HEK293 (cell line): ENCODE measurements at regions not wholly inside any gene's neighbourhood (a gene's known extent, or its start where the extent isn't known, plus 50 kb on each side); places are given as distances from the start of the nearest gene placed in this dataset.

Experiments used
- CTCF ChIA-PET: fragments of 350-600 bp; formaldehyde crosslinking; extraction: SDS; loops from one replicate; lab custom pipeline; 2021; ENCODE audit warnings: antibody characterized with exemption; lab: Yijun Ruan, JAX
- POLR2A ChIA-PET: fragments of 300-600 bp; formaldehyde crosslinking; extraction: SDS; loops from one replicate; lab custom pipeline; 2020; ENCODE audit warnings: antibody characterized with exemption, inconsistent platforms; lab: Yijun Ruan, JAX
- H3K27ac ChIP-seq: fragments of 200-500 bp; sonication (Bioruptor generic); 2 replicates; pipeline ENCODE4 v1.5.1; 2014; ENCODE audit warnings: low read depth, low read length, control low read depth, inconsistent platforms; ENCODE audit errors: extremely low read depth
- H3K36me3 ChIP-seq, 2 experiments: fragments of 200-500 bp in 1 of 2; sonication (Bioruptor generic) in 1 of 2; 1 replicate in 1 of 2; 2 replicates in 1 of 2; pipeline ENCODE4 v1.5.1; 2014 to 2017; ENCODE audit warnings: inconsistent platforms in 2 of 2, low read length in 2 of 2; ENCODE audit not compliant: control insufficient read depth in 2 of 2, insufficient read depth in 1 of 2
- H3K4me1 ChIP-seq: fragments of 200-500 bp; sonication (Bioruptor generic); 2 replicates; pipeline ENCODE4 v1.5.1; 2014; ENCODE audit warnings: mild to moderate bottlenecking, low read length, inconsistent platforms; ENCODE audit not compliant: control insufficient read depth, insufficient read depth
- H3K4me3 ChIP-seq: 2 replicates; pipeline ENCODE4 v1.5.1; 2011; ENCODE audit warnings: low read depth, mild to moderate bottlenecking, control low read depth, low read length, moderate library complexity
- H3K9me3 ChIP-seq: fragments of 200-500 bp; sonication (Bioruptor generic); 2 replicates; pipeline ENCODE4 v1.5.1; 2014; ENCODE audit warnings: low read depth, low read length, inconsistent platforms; ENCODE audit not compliant: control insufficient read depth, insufficient read depth
- FEZF1 ChIP-seq: fragments of 450-650 bp; formaldehyde crosslinking; IDR thresholded peaks from 2 replicates; pipeline ENCODE4 v1.5.1; 2016; ENCODE audit warnings: missing biosample characterization, missing genetic modification characterization
- GFI1B ChIP-seq: fragments of 450-650 bp; formaldehyde crosslinking; IDR thresholded peaks from 2 replicates; pipeline ENCODE4 v1.5.1; 2016; ENCODE audit warnings: missing biosample characterization, missing genetic modification characterization
- KLF1 ChIP-seq: fragments of 450-650 bp; formaldehyde crosslinking; IDR thresholded peaks from 2 replicates; pipeline ENCODE4 v1.5.1; 2016; ENCODE audit warnings: missing biosample characterization, missing genetic modification characterization
- KLF16 ChIP-seq: fragments of 450-650 bp; formaldehyde crosslinking; IDR thresholded peaks from 2 replicates; pipeline ENCODE4 v1.5.1; 2017; ENCODE audit warnings: missing biosample characterization, missing genetic modification characterization
- KLF9 ChIP-seq: fragments of 450-650 bp; formaldehyde crosslinking; IDR thresholded peaks from 2 replicates; pipeline ENCODE4 v1.5.1; 2016; ENCODE audit warnings: missing biosample characterization, missing genetic modification characterization, low read depth
- SP2 ChIP-seq: fragments of 450-650 bp; formaldehyde crosslinking; IDR thresholded peaks from 2 replicates; pipeline ENCODE4 v1.5.1; 2016; ENCODE audit warnings: missing biosample characterization, missing genetic modification characterization
- WT1 ChIP-seq: fragments of 450-650 bp; formaldehyde crosslinking; IDR thresholded peaks from 2 replicates; pipeline ENCODE4 v1.5.1; 2016; ENCODE audit warnings: missing biosample characterization, missing genetic modification characterization
- YY2 ChIP-seq: fragments of 450-650 bp; formaldehyde crosslinking; IDR thresholded peaks from 2 replicates; pipeline ENCODE4 v1.5.1; 2016; ENCODE audit warnings: missing biosample characterization, missing genetic modification characterization
- ZBTB1 ChIP-seq: fragments of 450-650 bp; formaldehyde crosslinking; IDR thresholded peaks from 2 replicates; pipeline ENCODE4 v1.5.1; 2016; ENCODE audit warnings: missing biosample characterization, missing genetic modification characterization
- ZBTB17 ChIP-seq: fragments of 450-650 bp; formaldehyde crosslinking; IDR thresholded peaks from 2 replicates; pipeline ENCODE4 v1.5.1; 2016; ENCODE audit warnings: missing biosample characterization, missing genetic modification characterization
- ZBTB48 ChIP-seq: fragments of 450-650 bp; formaldehyde crosslinking; IDR thresholded peaks from 2 replicates; pipeline ENCODE4 v1.5.1; 2016; ENCODE audit warnings: missing biosample characterization, missing genetic modification characterization
- ZNF155 ChIP-seq: fragments of 450-650 bp; formaldehyde crosslinking; IDR thresholded peaks from 2 replicates; pipeline ENCODE4 v1.5.1; 2016; ENCODE audit warnings: missing biosample characterization, missing genetic modification characterization
- ZNF175 ChIP-seq: fragments of 450-650 bp; formaldehyde crosslinking; IDR thresholded peaks from 2 replicates; pipeline ENCODE4 v1.5.1; 2016; ENCODE audit warnings: missing biosample characterization, missing genetic modification characterization
- ZNF184 ChIP-seq: fragments of 450-650 bp; IDR thresholded peaks from 2 replicates; pipeline ENCODE4 v1.5.1; 2018; ENCODE audit warnings: missing biosample characterization, mild to moderate bottlenecking, missing genetic modification characterization
- ZNF266 ChIP-seq: fragments of 450-650 bp; formaldehyde crosslinking; IDR thresholded peaks from 2 replicates; pipeline ENCODE4 v1.5.1; 2016; ENCODE audit warnings: missing biosample characterization, missing genetic modification characterization, low read depth
- ZNF426 ChIP-seq: fragments of 450-650 bp; formaldehyde crosslinking; IDR thresholded peaks from 2 replicates; pipeline ENCODE4 v1.5.1; 2017; ENCODE audit warnings: missing biosample characterization, missing genetic modification characterization, mild to moderate bottlenecking, inconsistent platforms, moderate library complexity
- ZNF529 ChIP-seq: fragments of 450-650 bp; formaldehyde crosslinking; IDR thresholded peaks from 2 replicates; pipeline ENCODE4 v1.5.1; 2017; ENCODE audit warnings: missing genetic modification characterization, missing biosample characterization; ENCODE audit not compliant: insufficient replicate concordance
- ZNF530 ChIP-seq: fragments of 450-650 bp; formaldehyde crosslinking; IDR thresholded peaks from 2 replicates; pipeline ENCODE4 v1.5.1; 2016; ENCODE audit warnings: low read depth, missing biosample characterization, missing genetic modification characterization
- ZNF548 ChIP-seq: fragments of 450-650 bp; formaldehyde crosslinking; IDR thresholded peaks from 2 replicates; pipeline ENCODE4 v1.5.1; 2016; ENCODE audit warnings: missing biosample characterization, missing genetic modification characterization
- ZNF585B ChIP-seq: fragments of 450-650 bp; formaldehyde crosslinking; IDR thresholded peaks from 2 replicates; pipeline ENCODE4 v1.5.1; 2016; ENCODE audit warnings: missing biosample characterization, missing genetic modification characterization
- ZNF623 ChIP-seq: fragments of 450-650 bp; formaldehyde crosslinking; IDR thresholded peaks from 2 replicates; pipeline ENCODE4 v1.5.1; 2016; ENCODE audit warnings: missing biosample characterization, missing genetic modification characterization
- ZNF629 ChIP-seq: fragments of 450-650 bp; formaldehyde crosslinking; IDR thresholded peaks from 2 replicates; pipeline ENCODE4 v1.5.1; 2017; ENCODE audit warnings: missing biosample characterization, missing genetic modification characterization
- ZNF654 ChIP-seq: fragments of 450-650 bp; formaldehyde crosslinking; IDR thresholded peaks from 2 replicates; pipeline ENCODE4 v1.5.1; 2016; ENCODE audit warnings: low read depth, missing biosample characterization, missing genetic modification characterization
- ZNF747 ChIP-seq: fragments of 450-650 bp; formaldehyde crosslinking; IDR thresholded peaks from 2 replicates; pipeline ENCODE4 v1.5.1; 2016; ENCODE audit warnings: missing biosample characterization, missing genetic modification characterization
- ZNF776 ChIP-seq: fragments of 450-650 bp; formaldehyde crosslinking; IDR thresholded peaks from 2 replicates; pipeline ENCODE4 v1.5.0; 2017; ENCODE audit warnings: missing biosample characterization, missing genetic modification characterization, borderline replicate concordance
- ZNF792 ChIP-seq: fragments of 450-650 bp; formaldehyde crosslinking; IDR thresholded peaks from 2 replicates; pipeline ENCODE4 v1.5.1; 2016; ENCODE audit warnings: missing biosample characterization, missing genetic modification characterization
- TF ChIP-seq, protein P1 (sequence below): fragments of 450-650 bp; formaldehyde crosslinking; IDR thresholded peaks from 2 replicates; pipeline ENCODE4 v1.5.1; 2016; ENCODE audit warnings: missing biosample characterization, missing genetic modification characterization
- TF ChIP-seq, protein P2 (sequence below): fragments of 450-650 bp; formaldehyde crosslinking; IDR thresholded peaks from 2 replicates; pipeline ENCODE4 v1.5.1; 2016; ENCODE audit warnings: missing biosample characterization, missing genetic modification characterization
- TF ChIP-seq, protein P3 (sequence below): fragments of 450-650 bp; formaldehyde crosslinking; IDR thresholded peaks from 2 replicates; pipeline ENCODE4 v1.5.1; 2016; ENCODE audit warnings: missing biosample characterization, missing genetic modification characterization
- TF ChIP-seq, protein P4 (sequence below): fragments of 450-650 bp; formaldehyde crosslinking; IDR thresholded peaks from 2 replicates; pipeline ENCODE4 v1.5.1; 2016; ENCODE audit warnings: missing biosample characterization, missing genetic modification characterization
- TF ChIP-seq, protein P5 (sequence below): fragments of 450-650 bp; formaldehyde crosslinking; optimal IDR thresholded peaks from 2 replicates; pipeline ENCODE3; 2016; ENCODE audit warnings: missing biosample characterization, mild to moderate bottlenecking, missing genetic modification characterization
- TF ChIP-seq, protein P6 (sequence below): fragments of 450-650 bp; formaldehyde crosslinking; IDR thresholded peaks from 2 replicates; pipeline ENCODE4 v1.5.1; 2016; ENCODE audit warnings: missing biosample characterization, missing genetic modification characterization

DNA sequence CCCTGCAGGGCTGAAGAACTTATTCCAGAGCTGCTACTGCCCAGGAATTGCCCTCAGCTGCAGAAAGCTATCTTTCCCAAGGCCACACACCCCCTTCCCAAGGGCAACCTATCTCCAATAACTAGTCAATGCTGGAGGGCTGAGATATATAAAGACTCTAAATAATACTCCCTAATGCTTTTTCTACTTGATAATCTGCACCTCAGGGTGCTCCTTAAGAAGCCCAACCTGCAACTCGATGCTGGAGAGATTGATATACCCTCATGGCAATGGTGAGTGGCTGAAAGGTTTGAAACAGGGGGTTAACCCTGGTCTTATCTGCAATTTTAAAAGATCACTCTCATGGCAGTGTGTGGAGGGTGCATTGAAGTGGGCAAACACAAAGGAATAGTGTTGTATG lies 142.7 kb upstream of the APC start:
- POLR2A ChIA-PET: no interaction called here

DNA sequence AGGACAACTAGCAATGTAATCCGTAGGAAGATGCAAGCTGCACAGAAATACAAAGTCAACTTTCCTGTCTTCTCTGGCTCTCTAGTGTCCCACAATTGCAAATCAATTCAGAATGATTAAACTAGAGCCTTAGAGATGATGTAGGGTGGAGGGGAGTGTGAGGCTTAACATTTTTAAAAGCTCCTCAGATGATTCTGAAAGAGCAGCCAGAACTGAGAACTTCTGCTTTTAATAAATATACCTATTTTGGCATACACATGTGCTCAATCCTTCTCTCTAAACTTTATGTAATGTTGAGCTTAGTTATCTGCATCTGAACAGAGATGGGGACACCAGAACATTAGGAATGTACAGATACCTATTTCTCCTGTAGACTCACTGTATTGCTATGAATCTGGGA lies 139.9 kb upstream of the APC start:
- Histone ChIP-seq H3K27ac (no peak overlapping the region), H3K4me1 (peaks cover 5% of the 10 kb centered on the region; the same call in 1 of the 2 replicates), H3K9me3 (no peaks in the 10 kb centered on the region), H3K4me3 (no peak overlapping the region), H3K36me3 (no peaks in the 10 kb centered on the region)
- CTCF ChIA-PET: no interaction called here
- TF ChIP-seq, protein P1, sequence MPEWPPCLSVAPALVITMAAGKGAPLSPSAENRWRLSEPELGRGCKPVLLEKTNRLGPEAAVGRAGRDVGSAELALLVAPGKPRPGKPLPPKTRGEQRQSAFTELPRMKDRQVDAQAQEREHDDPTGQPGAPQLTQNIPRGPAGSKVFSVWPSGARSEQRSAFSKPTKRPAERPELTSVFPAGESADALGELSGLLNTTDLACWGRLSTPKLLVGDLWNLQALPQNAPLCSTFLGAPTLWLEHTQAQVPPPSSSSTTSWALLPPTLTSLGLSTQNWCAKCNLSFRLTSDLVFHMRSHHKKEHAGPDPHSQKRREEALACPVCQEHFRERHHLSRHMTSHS (tag by site-specific recombination): no peak
- TF ChIP-seq, protein P2, sequence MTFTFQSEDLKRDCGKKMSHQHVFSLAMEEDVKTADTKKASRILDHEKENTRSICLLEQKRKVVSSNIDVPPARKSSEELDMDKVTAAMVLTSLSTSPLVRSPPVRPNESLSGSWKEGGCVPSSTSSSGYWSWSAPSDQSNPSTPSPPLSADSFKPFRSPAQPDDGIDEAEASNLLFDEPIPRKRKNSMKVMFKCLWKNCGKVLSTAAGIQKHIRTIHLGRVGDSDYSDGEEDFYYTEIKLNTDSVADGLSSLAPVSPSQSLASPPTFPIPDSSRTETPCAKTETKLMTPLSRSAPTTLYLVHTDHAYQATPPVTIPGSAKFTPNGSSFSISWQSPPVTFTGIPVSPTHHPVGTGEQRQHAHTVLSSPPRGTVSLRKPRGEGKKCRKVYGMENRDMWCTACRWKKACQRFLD: no peak
- no peak for TF ChIP-seq ZBTB48 (tag by site-specific recombination)
- no peak for TF ChIP-seq SP2 (tag by site-specific recombination)
- TF ChIP-seq ZNF629 (tag by site-specific recombination): no peak
- no peak for TF ChIP-seq KLF16 (tag by site-specific recombination)
- no peak for TF ChIP-seq ZNF529 (tag by site-specific recombination)
- TF ChIP-seq WT1: no peak
- no peak for TF ChIP-seq ZNF155 (tag by site-specific recombination)
- no peak for TF ChIP-seq KLF1 (tag by site-specific recombination)
- TF ChIP-seq ZBTB1 (tag by site-specific recombination): no peak
- no peak for TF ChIP-seq FEZF1 (tag by site-specific recombination)
- TF ChIP-seq YY2 (tag by site-specific recombination): no peak
- POLR2A ChIA-PET: no interaction called here

More for the DNA sequence above, 142.7 kb upstream of the APC start:
- H3K36me3 ChIP-seq: no peaks in the 10 kb centered on the region
- no peak overlapping the region for H3K4me3 ChIP-seq
- no peaks in the 10 kb centered on the region for H3K9me3 ChIP-seq
- peaks cover 5% of the 10 kb centered on the region; the same call in 1 of the 2 replicates for H3K4me1 ChIP-seq
- CTCF ChIA-PET: interaction anchor here (1.0 kb wide), 1 partner anchor 22 kb away, joined by 4 read pairs; no protein-coding TSS in a partner anchor
- TF ChIP-seq ZNF747: no peak
- no peak for TF ChIP-seq ZNF623 (tag by site-specific recombination)
- TF ChIP-seq ZNF585B (tag by site-specific recombination): no peak
- TF ChIP-seq, protein P3, sequence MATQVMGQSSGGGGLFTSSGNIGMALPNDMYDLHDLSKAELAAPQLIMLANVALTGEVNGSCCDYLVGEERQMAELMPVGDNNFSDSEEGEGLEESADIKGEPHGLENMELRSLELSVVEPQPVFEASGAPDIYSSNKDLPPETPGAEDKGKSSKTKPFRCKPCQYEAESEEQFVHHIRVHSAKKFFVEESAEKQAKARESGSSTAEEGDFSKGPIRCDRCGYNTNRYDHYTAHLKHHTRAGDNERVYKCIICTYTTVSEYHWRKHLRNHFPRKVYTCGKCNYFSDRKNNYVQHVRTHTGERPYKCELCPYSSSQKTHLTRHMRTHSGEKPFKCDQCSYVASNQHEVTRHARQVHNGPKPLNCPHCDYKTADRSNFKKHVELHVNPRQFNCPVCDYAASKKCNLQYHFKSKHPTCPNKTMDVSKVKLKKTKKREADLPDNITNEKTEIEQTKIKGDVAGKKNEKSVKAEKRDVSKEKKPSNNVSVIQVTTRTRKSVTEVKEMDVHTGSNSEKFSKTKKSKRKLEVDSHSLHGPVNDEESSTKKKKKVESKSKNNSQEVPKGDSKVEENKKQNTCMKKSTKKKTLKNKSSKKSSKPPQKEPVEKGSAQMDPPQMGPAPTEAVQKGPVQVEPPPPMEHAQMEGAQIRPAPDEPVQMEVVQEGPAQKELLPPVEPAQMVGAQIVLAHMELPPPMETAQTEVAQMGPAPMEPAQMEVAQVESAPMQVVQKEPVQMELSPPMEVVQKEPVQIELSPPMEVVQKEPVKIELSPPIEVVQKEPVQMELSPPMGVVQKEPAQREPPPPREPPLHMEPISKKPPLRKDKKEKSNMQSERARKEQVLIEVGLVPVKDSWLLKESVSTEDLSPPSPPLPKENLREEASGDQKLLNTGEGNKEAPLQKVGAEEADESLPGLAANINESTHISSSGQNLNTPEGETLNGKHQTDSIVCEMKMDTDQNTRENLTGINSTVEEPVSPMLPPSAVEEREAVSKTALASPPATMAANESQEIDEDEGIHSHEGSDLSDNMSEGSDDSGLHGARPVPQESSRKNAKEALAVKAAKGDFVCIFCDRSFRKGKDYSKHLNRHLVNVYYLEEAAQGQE (tag by site-specific recombination): no peak
- TF ChIP-seq GFI1B (tag by site-specific recombination): no peak
- TF ChIP-seq ZNF792 (tag by site-specific recombination): no peak
- TF ChIP-seq ZBTB17 (tag by site-specific recombination): no peak
- TF ChIP-seq ZNF548: no peak
- no peak for TF ChIP-seq ZNF266
- TF ChIP-seq ZNF184 (tag by site-specific recombination): no peak
- no peak for TF ChIP-seq ZNF654 (tag by site-specific recombination)
- TF ChIP-seq ZNF530 (tag by site-specific recombination): no peak
- no peak for TF ChIP-seq ZNF426 (tag by site-specific recombination)
- TF ChIP-seq ZNF175: no peak
- TF ChIP-seq, protein P4, sequence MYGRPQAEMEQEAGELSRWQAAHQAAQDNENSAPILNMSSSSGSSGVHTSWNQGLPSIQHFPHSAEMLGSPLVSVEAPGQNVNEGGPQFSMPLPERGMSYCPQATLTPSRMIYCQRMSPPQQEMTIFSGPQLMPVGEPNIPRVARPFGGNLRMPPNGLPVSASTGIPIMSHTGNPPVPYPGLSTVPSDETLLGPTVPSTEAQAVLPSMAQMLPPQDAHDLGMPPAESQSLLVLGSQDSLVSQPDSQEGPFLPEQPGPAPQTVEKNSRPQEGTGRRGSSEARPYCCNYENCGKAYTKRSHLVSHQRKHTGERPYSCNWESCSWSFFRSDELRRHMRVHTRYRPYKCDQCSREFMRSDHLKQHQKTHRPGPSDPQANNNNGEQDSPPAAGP (tag by site-specific recombination): no peak
- TF ChIP-seq, protein P5, sequence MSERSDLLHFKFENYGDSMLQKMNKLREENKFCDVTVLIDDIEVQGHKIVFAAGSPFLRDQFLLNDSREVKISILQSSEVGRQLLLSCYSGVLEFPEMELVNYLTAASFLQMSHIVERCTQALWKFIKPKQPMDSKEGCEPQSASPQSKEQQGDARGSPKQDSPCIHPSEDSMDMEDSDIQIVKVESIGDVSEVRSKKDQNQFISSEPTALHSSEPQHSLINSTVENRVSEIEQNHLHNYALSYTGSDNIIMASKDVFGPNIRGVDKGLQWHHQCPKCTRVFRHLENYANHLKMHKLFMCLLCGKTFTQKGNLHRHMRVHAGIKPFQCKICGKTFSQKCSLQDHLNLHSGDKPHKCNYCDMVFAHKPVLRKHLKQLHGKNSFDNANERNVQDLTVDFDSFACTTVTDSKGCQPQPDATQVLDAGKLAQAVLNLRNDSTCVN (tag by site-specific recombination): no peak
- TF ChIP-seq ZNF776 (tag by site-specific recombination): no peak
- no peak for TF ChIP-seq KLF9
- TF ChIP-seq, protein P6, sequence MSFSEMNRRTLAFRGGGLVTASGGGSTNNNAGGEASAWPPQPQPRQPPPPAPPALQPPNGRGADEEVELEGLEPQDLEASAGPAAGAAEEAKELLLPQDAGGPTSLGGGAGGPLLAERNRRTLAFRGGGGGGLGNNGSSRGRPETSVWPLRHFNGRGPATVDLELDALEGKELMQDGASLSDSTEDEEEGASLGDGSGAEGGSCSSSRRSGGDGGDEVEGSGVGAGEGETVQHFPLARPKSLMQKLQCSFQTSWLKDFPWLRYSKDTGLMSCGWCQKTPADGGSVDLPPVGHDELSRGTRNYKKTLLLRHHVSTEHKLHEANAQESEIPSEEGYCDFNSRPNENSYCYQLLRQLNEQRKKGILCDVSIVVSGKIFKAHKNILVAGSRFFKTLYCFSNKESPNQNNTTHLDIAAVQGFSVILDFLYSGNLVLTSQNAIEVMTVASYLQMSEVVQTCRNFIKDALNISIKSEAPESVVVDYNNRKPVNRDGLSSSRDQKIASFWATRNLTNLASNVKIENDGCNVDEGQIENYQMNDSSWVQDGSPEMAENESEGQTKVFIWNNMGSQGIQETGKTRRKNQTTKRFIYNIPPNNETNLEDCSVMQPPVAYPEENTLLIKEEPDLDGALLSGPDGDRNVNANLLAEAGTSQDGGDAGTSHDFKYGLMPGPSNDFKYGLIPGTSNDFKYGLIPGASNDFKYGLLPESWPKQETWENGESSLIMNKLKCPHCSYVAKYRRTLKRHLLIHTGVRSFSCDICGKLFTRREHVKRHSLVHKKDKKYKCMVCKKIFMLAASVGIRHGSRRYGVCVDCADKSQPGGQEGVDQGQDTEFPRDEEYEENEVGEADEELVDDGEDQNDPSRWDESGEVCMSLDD (tag by site-specific recombination): no peak
- H3K27ac ChIP-seq: no peak overlapping the region
